GM12878 (cell line): ENCODE measurements at regions not wholly inside any gene's neighbourhood (a gene's known extent, or its start where the extent isn't known, plus 50 kb on each side); places are given as distances from the start of the nearest gene placed in this dataset.

Source experiments
- ATAC-seq: fragments of 200-7000 bp; cut with Tn5 transposase; 3 replicates; pipeline ENCODE4 v1.9.1; 2020; ENCODE audit warnings: mild to moderate bottlenecking, moderate library complexity
- BruUV-seq: library from RNA; stranded (reverse); fragments of 400-500 nt; replicated peaks from 2 replicates; lab custom pipeline; 2021; lab: Mats Ljungman, UMichigan
- CTCF ChIA-PET: fragments of 300-600 bp; sonication (Branson Sonifier 250); formaldehyde crosslinking; extraction: SDS; loops from one replicate; lab custom pipeline; 2021; ENCODE audit warnings: inconsistent platforms; lab: Yijun Ruan, JAX
- POLR2A ChIA-PET: fragments of 350-600 bp; formaldehyde crosslinking; extraction: SDS; loops from one replicate; lab custom pipeline; 2021; ENCODE audit warnings: inconsistent platforms; lab: Charles Lee
- RAD21 ChIA-PET: fragments of 300-600 bp; sonication (Branson Sonifier 250); formaldehyde crosslinking; loops from one replicate; lab custom pipeline; 2023; ENCODE audit warnings: antibody characterized with exemption; ENCODE audit not compliant: unreplicated experiment; lab: Charles Lee
- SMC1A ChIA-PET: fragments of 300-600 bp; sonication (Branson Sonifier 250); formaldehyde crosslinking; loops from one replicate; lab custom pipeline; 2023; ENCODE audit not compliant: unreplicated experiment, uncharacterized antibody; lab: Charles Lee
- DNase-seq: peaks from one replicate; pipeline ENCODE4 v3.0.0-alpha.2; 2011; ENCODE audit warnings: low read depth, low spot score
- FAIRE-seq: peaks from 3 replicates; lab custom pipeline; 2011; peaks lifted over from hg19 to GRCh38; lab: Jason Lieb, UNC
- H2AFZ ChIP-seq: 2 replicates; pipeline ENCODE4 v1.6.0; 2011; ENCODE audit warnings: low read depth, low read length, control low read depth; ENCODE audit not compliant: control insufficient read depth
- H3K27ac ChIP-seq: 2 replicates; pipeline ENCODE4 v1.5.1; 2011; ENCODE audit warnings: control low read depth; ENCODE audit not compliant: control insufficient read depth, insufficient read depth
- H3K27me3 ChIP-seq, 2 experiments: replicated peaks in 1 of 2; 2 replicates each; pipeline versions ENCODE4 v1.6.0 to v1.6.1; 2011; ENCODE audit warnings: low read length in 1 of 2; ENCODE audit not compliant: control insufficient read depth in 2 of 2, insufficient read depth in 2 of 2
- H3K36me3 ChIP-seq, 2 experiments: 2 replicates each; pipeline ENCODE4 v1.5.1; 2011; ENCODE audit warnings: low read length in 1 of 2; ENCODE audit not compliant: control insufficient read depth in 2 of 2, insufficient read depth in 2 of 2
- H3K4me1 ChIP-seq: 2 replicates; pipeline ENCODE4 v1.6.1; 2011; ENCODE audit warnings: mild to moderate bottlenecking, low read length, moderate library complexity, mixed read lengths; ENCODE audit not compliant: control insufficient read depth, insufficient read depth
- H3K4me2 ChIP-seq: 2 replicates; pipeline ENCODE4 v1.6.0; 2011; ENCODE audit warnings: control low read depth; ENCODE audit not compliant: control insufficient read depth, insufficient read depth
- H3K4me3 ChIP-seq: fragments of 200-600 bp; sonication (generic); 2 replicates; pipeline ENCODE4 v1.5.1; 2016
- H3K79me2 ChIP-seq: 2 replicates; pipeline ENCODE4 v1.6.0; 2011; ENCODE audit warnings: low read length; ENCODE audit not compliant: control insufficient read depth, insufficient read depth
- H3K9ac ChIP-seq: 2 replicates; pipeline ENCODE4 v1.8.0; 2011; ENCODE audit warnings: low read length, control low read depth, mixed read lengths; ENCODE audit not compliant: control insufficient read depth, insufficient read depth
- H3K9me3 ChIP-seq: replicated peaks from 3 replicates; pipeline ENCODE4 v1.5.1; 2011; ENCODE audit warnings: mild to moderate bottlenecking, low read length; ENCODE audit not compliant: control insufficient read depth, insufficient read depth
- H4K20me1 ChIP-seq: 2 replicates; pipeline ENCODE4 v1.6.0; 2011; ENCODE audit not compliant: control insufficient read depth, insufficient read depth
- ATF7 ChIP-seq: fragments of 450-650 bp; IDR thresholded peaks from 2 replicates; pipeline ENCODE4 v1.6.1; 2016; ENCODE audit warnings: low read depth, mild to moderate bottlenecking
- CBX5 ChIP-seq: sonication (generic); IDR thresholded peaks from 2 replicates; pipeline ENCODE4 v1.6.1; 2016; ENCODE audit warnings: low read depth, moderate library complexity, mild to moderate bottlenecking, inconsistent platforms
- CHD4 ChIP-seq: fragments of 200-600 bp; sonication (generic); IDR thresholded peaks from 2 replicates; pipeline ENCODE4 v1.6.1; 2016; ENCODE audit warnings: mild to moderate bottlenecking
- HCFC1 ChIP-seq: fragments of 150-350 bp; IDR thresholded peaks from 2 replicates; pipeline ENCODE4 v1.6.1; 2014; ENCODE audit warnings: low read length
- MYC ChIP-seq: IDR thresholded peaks from 2 replicates; pipeline ENCODE4 v1.6.1; 2011; ENCODE audit warnings: mild to moderate bottlenecking, low read length, moderate library complexity, inconsistent platforms; ENCODE audit not compliant: insufficient read depth, insufficient replicate concordance, insufficient read length, severe bottlenecking
- NR2C1 ChIP-seq: fragments of 450-650 bp; IDR thresholded peaks from 2 replicates; pipeline ENCODE4 v1.6.1; 2017; ENCODE audit warnings: antibody characterized with exemption, mild to moderate bottlenecking, moderate library complexity
- SMAD1 ChIP-seq: fragments of 450-650 bp; IDR thresholded peaks from 2 replicates; pipeline ENCODE4 v1.6.1; 2018; ENCODE audit warnings: mild to moderate bottlenecking, low read depth; ENCODE audit not compliant: partially characterized antibody
- TCF12 ChIP-seq: IDR thresholded peaks from 2 replicates; pipeline ENCODE4 v1.6.1; 2011; ENCODE audit warnings: low read depth, mild to moderate bottlenecking, low read length
- ZBED1 ChIP-seq: IDR thresholded peaks from 2 replicates; pipeline ENCODE4 v1.6.1; 2016; ENCODE audit warnings: borderline replicate concordance
- ZNF592 ChIP-seq: fragments of 450-650 bp; IDR thresholded peaks from 2 replicates; pipeline ENCODE4 v1.6.1; 2017; ENCODE audit warnings: mild to moderate bottlenecking, moderate library complexity
- WGBS: methylation state at CpG from one replicate; pipeline ENCODE4 v1.1.6; 2016; ENCODE audit warnings: low lambda C conversion rate; ENCODE audit not compliant: insufficient replicate concordance, insufficient coverage; ENCODE audit errors: missing lambda C conversion rate; 5-methylcytosine and 5-hydroxymethylcytosine counted together
- in situ Hi-C: fragments of 300-500 bp; cut with MboI; formaldehyde crosslinking; loops from 9 replicates; pipeline ENCODE4 v1.14.3; 2018; ENCODE audit warnings: mixed read lengths
- intact Hi-C: fragments of 100-400 bp; cut with micrococcal nuclease; formaldehyde crosslinking; loops from one replicate; pipeline ENCODE4 v1.14.2; 2022; ENCODE audit not compliant: unreplicated experiment
- TF ChIP-seq, protein P1 (sequence below): fragments of 450-650 bp; IDR thresholded peaks from 2 replicates; pipeline ENCODE4 v1.6.1; 2017; ENCODE audit warnings: low read depth, mild to moderate bottlenecking, moderate library complexity
- TF ChIP-seq, protein P2 (sequence below): IDR thresholded peaks from 2 replicates; pipeline ENCODE4 v1.6.1; 2011; ENCODE audit warnings: borderline replicate concordance, low read depth, mild to moderate bottlenecking, moderate library complexity, mixed read lengths, low read length; ENCODE audit not compliant: insufficient read depth; ENCODE audit errors: extremely low read length

DNA sequence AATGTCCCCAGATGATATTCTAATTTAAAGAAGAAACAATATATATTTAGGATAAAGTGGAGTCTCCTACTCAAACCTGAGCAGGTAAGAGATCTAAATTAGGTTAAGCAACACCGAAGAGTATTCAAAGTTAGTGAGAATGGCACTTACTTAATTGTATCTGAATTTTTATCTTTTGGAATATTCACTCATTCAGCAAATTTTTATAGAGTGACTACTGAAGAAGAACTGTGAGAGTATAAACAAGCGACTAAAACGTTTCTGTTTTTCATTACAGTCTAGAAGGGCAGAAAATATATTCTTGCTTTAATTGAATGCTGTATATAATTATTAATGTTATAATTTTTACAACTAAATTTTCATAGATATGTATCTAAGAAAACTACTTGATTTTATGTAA is 567.7 kb upstream of the TBL1XR1 start (continued):
- TF ChIP-seq, protein P1, sequence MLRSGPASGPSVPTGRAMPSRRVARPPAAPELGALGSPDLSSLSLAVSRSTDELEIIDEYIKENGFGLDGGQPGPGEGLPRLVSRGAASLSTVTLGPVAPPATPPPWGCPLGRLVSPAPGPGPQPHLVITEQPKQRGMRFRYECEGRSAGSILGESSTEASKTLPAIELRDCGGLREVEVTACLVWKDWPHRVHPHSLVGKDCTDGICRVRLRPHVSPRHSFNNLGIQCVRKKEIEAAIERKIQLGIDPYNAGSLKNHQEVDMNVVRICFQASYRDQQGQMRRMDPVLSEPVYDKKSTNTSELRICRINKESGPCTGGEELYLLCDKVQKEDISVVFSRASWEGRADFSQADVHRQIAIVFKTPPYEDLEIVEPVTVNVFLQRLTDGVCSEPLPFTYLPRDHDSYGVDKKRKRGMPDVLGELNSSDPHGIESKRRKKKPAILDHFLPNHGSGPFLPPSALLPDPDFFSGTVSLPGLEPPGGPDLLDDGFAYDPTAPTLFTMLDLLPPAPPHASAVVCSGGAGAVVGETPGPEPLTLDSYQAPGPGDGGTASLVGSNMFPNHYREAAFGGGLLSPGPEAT: no peak
- TF ChIP-seq MYC (no peak), NR2C1 (no peak), ZBED1 (no peak), ATF7 (no peak), HCFC1 (no peak)
- TF ChIP-seq, protein P2, sequence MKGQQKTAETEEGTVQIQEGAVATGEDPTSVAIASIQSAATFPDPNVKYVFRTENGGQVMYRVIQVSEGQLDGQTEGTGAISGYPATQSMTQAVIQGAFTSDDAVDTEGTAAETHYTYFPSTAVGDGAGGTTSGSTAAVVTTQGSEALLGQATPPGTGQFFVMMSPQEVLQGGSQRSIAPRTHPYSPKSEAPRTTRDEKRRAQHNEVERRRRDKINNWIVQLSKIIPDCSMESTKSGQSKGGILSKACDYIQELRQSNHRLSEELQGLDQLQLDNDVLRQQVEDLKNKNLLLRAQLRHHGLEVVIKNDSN: no peak

- no peak for ATAC-seq
- H3K36me3 ChIP-seq: no peaks in the 10 kb centered on the region
- POLR2A ChIA-PET: no interaction called here
- DNase-seq: no peak
- no peak overlapping the region for H2AFZ ChIP-seq
- H3K9me3 ChIP-seq: no peaks in the 10 kb centered on the region; the same call in 2 of the 3 replicates
- H3K4me2 ChIP-seq: no peak overlapping the region
- no peaks in the 10 kb centered on the region for H4K20me1 ChIP-seq
- intact Hi-C loops (no loop called here), in situ Hi-C loops (no loop called here)
- no TSS peak for BruUV-seq
- H3K4me3 ChIP-seq: no peak overlapping the region
- 39% methylated on average over 2 of the region's 2 CpGs for WGBS
- no peaks in the 10 kb centered on the region for H3K79me2 ChIP-seq
- no peak overlapping the region for H3K27ac ChIP-seq
- H3K4me1 ChIP-seq: no peaks in the 10 kb centered on the region; the same call in 1 of the 2 replicates
- no peak overlapping the region for H3K9ac ChIP-seq
- CTCF ChIA-PET: no interaction called here
- FAIRE-seq: no peak
- RAD21 ChIA-PET: no interaction called here
- SMC1A ChIA-PET: no interaction called here
- H3K27me3 ChIP-seq: 0 out of 4 replicates have a peak, but pooled peaks cover 0 to 1% of the 10 kb centered on the region in 2 experiments
- TF ChIP-seq CBX5 (no peak), CHD4 (no peak), TCF12 (no peak), ZBED1 (no peak), SMAD1 (no peak), ZNF592 (no peak)
These were observed 573.3 kb upstream of the TBL1XR1 start for GRCh38 chr3:177770383-177771230.
